DND-41 (cell line): ENCODE measurements at regions not wholly inside any gene's neighbourhood (a gene's known extent, or its start where the extent isn't known, plus 50 kb on each side); places are given as distances from the start of the nearest gene placed in this dataset.

Source experiments
- ATAC-seq: fragments of 200-7000 bp; cut with Tn5 transposase; 3 replicates; pipeline ENCODE4 v1.9.1; 2021; ENCODE audit warnings: low read depth; ENCODE audit not compliant: insufficient read depth
- DNase-seq: peaks from one replicate; pipeline ENCODE4 v3.0.0-alpha.2; 2020
- H2AFZ ChIP-seq: 2 replicates; pipeline ENCODE4 v1.6.0; 2012; ENCODE audit warnings: low read depth, low read length
- H3K27ac ChIP-seq: 2 replicates; pipeline ENCODE4 v1.5.1; 2012; ENCODE audit warnings: low read length, inconsistent platforms
- H3K27me3 ChIP-seq: fragments of 200-600 bp; sonication (generic); 2 replicates; pipeline ENCODE4 v1.6.0; 2012; ENCODE audit warnings: low read length, mild to moderate bottlenecking, inconsistent platforms; ENCODE audit not compliant: insufficient read depth, poor library complexity
- H3K36me3 ChIP-seq: 2 replicates; pipeline ENCODE4 v1.5.1; 2012; ENCODE audit warnings: low read length, inconsistent platforms; ENCODE audit not compliant: insufficient read depth
- H3K4me1 ChIP-seq: 2 replicates; pipeline ENCODE4 v1.5.1; 2012; ENCODE audit warnings: mild to moderate bottlenecking, low read length; ENCODE audit not compliant: insufficient read depth
- H3K4me2 ChIP-seq: 2 replicates; pipeline ENCODE4 v1.6.0; 2012; ENCODE audit warnings: mild to moderate bottlenecking, moderate library complexity, low read length, inconsistent platforms; ENCODE audit not compliant: insufficient read depth
- H3K4me3 ChIP-seq, 2 experiments: fragments of 200-600 bp in 1 of 2; shearing (Covaris generic) in 1 of 2; 2 replicates each; pipeline ENCODE4 v1.5.1; 2012 to 2016; ENCODE audit warnings: inconsistent platforms in 2 of 2, low read length in 2 of 2, mild to moderate bottlenecking in 2 of 2, low read depth in 1 of 2, moderate library complexity in 1 of 2
- H3K79me2 ChIP-seq: 2 replicates; pipeline ENCODE4 v1.6.0; 2012; ENCODE audit warnings: low read length, inconsistent platforms; ENCODE audit not compliant: insufficient read depth
- H3K9ac ChIP-seq: 2 replicates; pipeline ENCODE4 v1.6.0; 2012; ENCODE audit warnings: low read depth, mild to moderate bottlenecking, inconsistent platforms, low read length, moderate library complexity
- H3K9me3 ChIP-seq: 2 replicates; pipeline ENCODE4 v1.5.1; 2012; ENCODE audit warnings: low read length, moderate library complexity, mild to moderate bottlenecking, inconsistent platforms; ENCODE audit not compliant: insufficient read depth, severe bottlenecking
- H4K20me1 ChIP-seq: 2 replicates; pipeline ENCODE4 v1.6.0; 2012; ENCODE audit warnings: low read length; ENCODE audit not compliant: insufficient read depth
- EZH2 ChIP-seq: IDR thresholded peaks from 3 replicates; pipeline ENCODE4 v1.6.1; 2012; ENCODE audit warnings: borderline replicate concordance, low read depth, mild to moderate bottlenecking, moderate library complexity, low read length, inconsistent platforms; ENCODE audit not compliant: severe bottlenecking
- TF ChIP-seq, protein P1 (sequence below): IDR thresholded peaks from 2 replicates; pipeline ENCODE4 v1.5.1; 2012; ENCODE audit warnings: borderline replicate concordance, low read length, moderate library complexity, mild to moderate bottlenecking; ENCODE audit not compliant: poor library complexity, severe bottlenecking; ENCODE audit errors: extremely low read depth

DNA sequence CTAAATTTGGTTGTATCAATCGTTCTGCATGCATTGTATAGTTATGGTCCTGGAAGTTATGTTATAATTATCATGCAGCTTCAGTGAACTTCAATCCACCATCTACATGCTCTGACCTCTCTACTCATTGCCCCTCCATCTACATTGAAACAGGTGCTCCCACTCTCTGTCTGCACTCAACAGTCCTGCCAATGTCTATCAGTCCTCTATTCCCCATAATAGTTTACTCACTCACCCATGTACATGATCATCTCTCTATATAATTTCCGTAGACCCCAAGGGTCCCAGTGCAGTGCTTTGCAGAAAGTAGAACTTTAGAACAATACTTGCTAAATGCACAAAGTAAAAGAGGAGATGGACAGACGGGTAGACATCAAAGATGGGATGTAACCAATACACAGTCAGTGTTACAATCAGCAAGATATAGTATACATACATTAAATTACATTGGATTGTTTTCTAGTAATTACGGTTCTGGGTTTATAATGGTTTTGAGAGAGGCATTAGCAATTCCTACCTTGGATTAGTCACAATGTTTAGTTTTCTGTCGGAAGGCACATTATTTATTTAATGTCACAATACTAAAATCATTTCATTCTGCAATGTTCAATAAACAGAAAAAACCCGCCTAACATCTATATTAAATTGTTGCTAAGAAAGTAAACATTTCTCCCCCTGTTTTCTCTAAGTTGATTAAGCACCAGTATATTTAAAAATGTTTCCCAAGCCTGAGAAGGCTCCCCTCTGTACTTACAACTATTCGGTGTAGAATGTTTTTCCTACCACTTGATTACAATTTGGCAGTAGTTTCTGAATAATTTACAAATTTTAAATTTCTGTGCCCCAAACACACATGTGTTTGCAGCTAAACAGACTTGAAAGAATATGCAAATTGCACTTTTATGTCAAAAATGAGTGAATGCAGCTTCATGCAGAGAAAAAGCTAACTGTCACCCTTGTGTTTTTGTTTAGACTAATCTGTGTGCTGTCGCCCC, 94.4 kb upstream of the SIX2 start:
- Histone ChIP-seq H3K27me3 (no peaks in the 10 kb centered on the region), H3K79me2 (no peaks in the 10 kb centered on the region), H3K9ac (no peak overlapping the region), H3K36me3 (no peaks in the 10 kb centered on the region), H3K9me3 (no peaks in the 10 kb centered on the region), H4K20me1 (no peaks in the 10 kb centered on the region), H3K27ac (no peak overlapping the region), H3K4me3 (no peak overlapping the region), H3K4me2 (no peak overlapping the region), H3K4me1 (no peaks in the 10 kb centered on the region), H2AFZ (no peak overlapping the region)
- DNase-seq (no peak), ATAC-seq (no peak)
- no peak for TF ChIP-seq EZH2
- TF ChIP-seq, protein P1, sequence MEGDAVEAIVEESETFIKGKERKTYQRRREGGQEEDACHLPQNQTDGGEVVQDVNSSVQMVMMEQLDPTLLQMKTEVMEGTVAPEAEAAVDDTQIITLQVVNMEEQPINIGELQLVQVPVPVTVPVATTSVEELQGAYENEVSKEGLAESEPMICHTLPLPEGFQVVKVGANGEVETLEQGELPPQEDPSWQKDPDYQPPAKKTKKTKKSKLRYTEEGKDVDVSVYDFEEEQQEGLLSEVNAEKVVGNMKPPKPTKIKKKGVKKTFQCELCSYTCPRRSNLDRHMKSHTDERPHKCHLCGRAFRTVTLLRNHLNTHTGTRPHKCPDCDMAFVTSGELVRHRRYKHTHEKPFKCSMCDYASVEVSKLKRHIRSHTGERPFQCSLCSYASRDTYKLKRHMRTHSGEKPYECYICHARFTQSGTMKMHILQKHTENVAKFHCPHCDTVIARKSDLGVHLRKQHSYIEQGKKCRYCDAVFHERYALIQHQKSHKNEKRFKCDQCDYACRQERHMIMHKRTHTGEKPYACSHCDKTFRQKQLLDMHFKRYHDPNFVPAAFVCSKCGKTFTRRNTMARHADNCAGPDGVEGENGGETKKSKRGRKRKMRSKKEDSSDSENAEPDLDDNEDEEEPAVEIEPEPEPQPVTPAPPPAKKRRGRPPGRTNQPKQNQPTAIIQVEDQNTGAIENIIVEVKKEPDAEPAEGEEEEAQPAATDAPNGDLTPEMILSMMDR = no peak

DNA sequence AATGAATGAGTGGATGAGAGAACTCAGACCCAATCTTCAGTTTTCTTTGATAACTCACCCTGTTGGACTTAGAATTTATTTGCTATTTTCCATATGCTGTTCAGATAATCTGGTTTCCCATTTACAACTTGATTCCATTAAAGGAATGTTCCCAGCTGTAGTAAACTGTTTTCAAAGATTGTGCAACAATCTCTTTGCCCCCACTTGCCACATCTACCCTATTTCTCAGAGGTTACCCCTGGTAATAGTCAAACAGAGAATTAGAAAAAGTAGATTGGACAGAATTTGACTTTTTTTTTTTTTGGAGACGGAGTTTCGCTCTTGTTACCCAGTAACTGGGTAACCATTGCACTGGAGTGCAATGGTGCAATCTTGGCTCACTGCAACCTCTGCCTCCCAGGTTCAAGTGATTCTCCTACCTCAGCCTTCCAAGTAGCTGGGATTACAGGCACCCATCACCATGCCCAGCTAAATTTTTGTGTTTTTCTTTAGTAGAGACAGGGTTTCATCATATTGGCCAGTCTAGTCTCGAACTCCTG, 93.4 kb upstream of the SIX2 start:
- Histone ChIP-seq H3K9ac (no peak overlapping the region), H3K27ac (no peak overlapping the region), H3K4me2 (no peak overlapping the region), H4K20me1 (no peaks in the 10 kb centered on the region), H3K36me3 (no peaks in the 10 kb centered on the region), H3K4me3 (no peak overlapping the region), H3K4me1 (no peaks in the 10 kb centered on the region), H2AFZ (no peak overlapping the region), H3K79me2 (no peaks in the 10 kb centered on the region), H3K27me3 (no peaks in the 10 kb centered on the region), H3K9me3 (no peaks in the 10 kb centered on the region)
- TF ChIP-seq EZH2 = no peak
- TF ChIP-seq, protein P1 = no peak
- no peak for ATAC-seq
- DNase-seq = no peak

GRCh38 chr2:45102141-45102540, 92.9 kb upstream of the SIX2 start:
- no peak overlapping the region for H3K4me2 ChIP-seq
- no peaks in the 10 kb centered on the region for H3K79me2 ChIP-seq
- no peaks in the 10 kb centered on the region for H4K20me1 ChIP-seq
- no peak overlapping the region for H3K27ac ChIP-seq
- no peak overlapping the region for H3K9ac ChIP-seq
- H3K4me3 ChIP-seq = no peak overlapping the region
- TF ChIP-seq EZH2 = no peak
- TF ChIP-seq, protein P1 = no peak
- DNase-seq (no peak), ATAC-seq (no peak)
- no peaks in the 10 kb centered on the region for H3K36me3 ChIP-seq
- H3K27me3 ChIP-seq = no peaks in the 10 kb centered on the region
- H2AFZ ChIP-seq = no peak overlapping the region
- no peaks in the 10 kb centered on the region for H3K9me3 ChIP-seq
- H3K4me1 ChIP-seq = no peaks in the 10 kb centered on the region
